ENCODE measurements at regions not wholly inside any gene's neighbourhood (a gene's known extent, or its start where the extent isn't known, plus 50 kb on each side); places are given as distances from the start of the nearest gene placed in this dataset.
"Not testable (repeated sequence)": the region's sequence is repeated elsewhere in the genome, so short reads cannot be mapped to it uniquely, and the experiment has no call there.

- TF ChIP-seq CTCF (IDR thresholded peaks at IDR 0.05), result no peak
- H3K36me3 ChIP-seq, result no peaks in the 10 kb centered on the region
- H3K27ac ChIP-seq, result no peak overlapping the region
- DNase-seq (no peak), ATAC-seq (no peak)
- H3K4me3 ChIP-seq, result no peak overlapping the region
- H3K27me3 ChIP-seq, result no peaks in the 10 kb centered on the region
- no peaks in the 10 kb centered on the region for H3K4me1 ChIP-seq
- intact Hi-C loops (cut with DNase I), result no loop called here
- H3K9me3 ChIP-seq, result peaks cover 0 to 7% of the 10 kb centered on the region in 2 donors
These were observed 1588.1 kb upstream of the B3GALT2 start for GRCh38 chr1:194774535-194774934.

GRCh38 chr1:194755241-194755994 lies 1569.0 kb upstream of the B3GALT2 start:
- Histone ChIP-seq H3K4me3 (no peak overlapping the region), H3K27me3 (no peaks in the 10 kb centered on the region), H3K36me3 (no peaks in the 10 kb centered on the region), H3K27ac (no peak overlapping the region), H3K4me1 (no peaks in the 10 kb centered on the region), H3K9me3 (peaks cover 0 to 18% of the 10 kb centered on the region in 2 donors)
- intact Hi-C loops (cut with DNase I), result no loop called here
- ATAC-seq (no peak), DNase-seq (no peak)
- no peak for TF ChIP-seq CTCF (IDR thresholded peaks at IDR 0.05)

GRCh38 chr1:194738843-194739242 lies 1552.4 kb upstream of the B3GALT2 start:
- H3K4me1 ChIP-seq; H3K27me3 ChIP-seq; H3K9me3 ChIP-seq; H3K36me3 ChIP-seq; intact Hi-C loops (cut with DNase I); ATAC-seq; H3K27ac ChIP-seq; H3K4me3 ChIP-seq: not testable (repeated sequence)
- DNase-seq, result peak in 1 of 4 donors; percentile 17

GRCh38 chr1:194734970-194735369 lies 1548.6 kb upstream of the B3GALT2 start:
- intact Hi-C loops (cut with DNase I), result no loop called here
- Histone ChIP-seq H3K27me3 (no peaks in the 10 kb centered on the region), H3K9me3 (no peaks in the 10 kb centered on the region), H3K36me3 (no peaks in the 10 kb centered on the region), H3K27ac (no peak overlapping the region), H3K4me3 (no peak overlapping the region), H3K4me1 (no peaks in the 10 kb centered on the region)
- ATAC-seq (no peak), DNase-seq (no peak)
- no peak for TF ChIP-seq CTCF (IDR thresholded peaks at IDR 0.05)

GRCh38 chr1:194731025-194731424 lies 1544.6 kb upstream of the B3GALT2 start:
- no peaks in the 10 kb centered on the region for H3K27me3 ChIP-seq
- DNase-seq (no peak), ATAC-seq (no peak)
- TF ChIP-seq CTCF (IDR thresholded peaks at IDR 0.05), result no peak
- no peaks in the 10 kb centered on the region for H3K9me3 ChIP-seq
- intact Hi-C loops (cut with DNase I), result no loop called here
- H3K27ac ChIP-seq, result no peak overlapping the region
- no peak overlapping the region for H3K4me3 ChIP-seq
- no peaks in the 10 kb centered on the region for H3K4me1 ChIP-seq
- H3K36me3 ChIP-seq, result no peaks in the 10 kb centered on the region

GRCh38 chr1:194730304-194730703 lies 1543.9 kb upstream of the B3GALT2 start:
- no peaks in the 10 kb centered on the region for H3K9me3 ChIP-seq
- intact Hi-C loops (cut with DNase I), result no loop called here
- H3K27me3 ChIP-seq, result no peaks in the 10 kb centered on the region
- H3K27ac ChIP-seq, result no peak overlapping the region
- no peak for DNase-seq
- no peak for TF ChIP-seq CTCF (IDR thresholded peaks at IDR 0.05)
- H3K4me3 ChIP-seq, result no peak overlapping the region
- H3K4me1 ChIP-seq, result no peaks in the 10 kb centered on the region
- H3K36me3 ChIP-seq, result no peaks in the 10 kb centered on the region
- ATAC-seq, result no peak

Data from left lung (tissue), 4 donors.